ENCODE measurements at regions not wholly inside any gene's neighbourhood (a gene's known extent, or its start where the extent isn't known, plus 50 kb on each side); places are given as distances from the start of the nearest gene placed in this dataset.

DNA sequence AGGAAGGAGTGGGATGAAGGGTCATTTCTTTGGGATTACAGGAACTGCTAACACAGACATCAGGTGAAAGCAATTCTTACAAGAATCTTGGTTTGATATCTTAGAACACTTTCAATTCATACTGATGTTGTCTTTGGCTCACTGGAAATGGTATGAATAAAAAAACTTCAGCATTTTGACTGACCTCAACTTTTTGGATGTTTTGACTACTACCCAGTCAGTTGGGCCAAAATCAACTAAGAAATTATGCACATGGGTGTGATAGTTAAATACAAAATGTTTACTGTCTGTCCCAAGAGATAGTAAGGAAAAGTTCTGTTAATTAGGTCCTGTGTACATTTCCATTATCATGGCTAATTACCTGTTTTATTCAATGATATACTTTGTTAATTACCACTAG is 165.5 kb upstream of the LRIG1 start:
- Histone ChIP-seq H3K27me3 (no peaks in the 10 kb centered on the region), H3K27ac (no peak overlapping the region), H3K9me3 (no peaks in the 10 kb centered on the region), H3K36me3 (no peaks in the 10 kb centered on the region), H3K4me3 (no peak overlapping the region), H3K4me1 (peaks cover 11 to 13% of the 10 kb centered on the region in 2 donors)
- no peak for TF ChIP-seq POLR2A (IDR thresholded peaks at IDR 0.05)
- TF ChIP-seq, protein P1, sequence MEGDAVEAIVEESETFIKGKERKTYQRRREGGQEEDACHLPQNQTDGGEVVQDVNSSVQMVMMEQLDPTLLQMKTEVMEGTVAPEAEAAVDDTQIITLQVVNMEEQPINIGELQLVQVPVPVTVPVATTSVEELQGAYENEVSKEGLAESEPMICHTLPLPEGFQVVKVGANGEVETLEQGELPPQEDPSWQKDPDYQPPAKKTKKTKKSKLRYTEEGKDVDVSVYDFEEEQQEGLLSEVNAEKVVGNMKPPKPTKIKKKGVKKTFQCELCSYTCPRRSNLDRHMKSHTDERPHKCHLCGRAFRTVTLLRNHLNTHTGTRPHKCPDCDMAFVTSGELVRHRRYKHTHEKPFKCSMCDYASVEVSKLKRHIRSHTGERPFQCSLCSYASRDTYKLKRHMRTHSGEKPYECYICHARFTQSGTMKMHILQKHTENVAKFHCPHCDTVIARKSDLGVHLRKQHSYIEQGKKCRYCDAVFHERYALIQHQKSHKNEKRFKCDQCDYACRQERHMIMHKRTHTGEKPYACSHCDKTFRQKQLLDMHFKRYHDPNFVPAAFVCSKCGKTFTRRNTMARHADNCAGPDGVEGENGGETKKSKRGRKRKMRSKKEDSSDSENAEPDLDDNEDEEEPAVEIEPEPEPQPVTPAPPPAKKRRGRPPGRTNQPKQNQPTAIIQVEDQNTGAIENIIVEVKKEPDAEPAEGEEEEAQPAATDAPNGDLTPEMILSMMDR (IDR thresholded peaks at IDR 0.05 in 4 of 5, conservative IDR thresholded peaks at IDR 0.05 in 1 of 5) = no peak
- intact Hi-C loops (cut with DNase I; ENCODE audit: low total_unique reads) = loop anchor here (5.0 kb wide), 2 partner anchors 96 to 259 kb away; no protein-coding TSS in a partner anchor
- ATAC-seq (no peak), DNase-seq (no peak)
- in situ Hi-C loops (cut with MboI; ENCODE audit: low sequenced_read_pairs in 4 of 4) = no loop called here

DNA sequence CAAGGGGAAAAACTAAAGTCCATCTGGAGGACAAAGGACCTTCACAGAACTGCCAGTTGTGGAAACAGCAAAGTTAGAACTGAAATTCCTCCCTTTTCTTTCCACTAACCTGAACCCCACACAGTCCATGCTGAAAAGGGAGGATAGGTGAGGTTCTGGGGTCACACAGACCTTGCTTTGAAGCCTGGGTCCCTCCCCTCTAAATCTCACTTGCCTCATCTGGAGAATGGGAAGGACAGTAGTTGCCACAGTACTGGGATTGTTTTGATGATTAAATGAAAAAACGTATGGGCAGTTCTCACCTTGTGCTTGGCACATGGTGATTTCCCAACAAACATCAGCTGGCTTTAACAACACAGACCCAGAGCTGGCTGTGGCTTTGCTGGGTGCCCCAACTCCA is 166.4 kb upstream of the LRIG1 start:
- TF ChIP-seq POLR2A (IDR thresholded peaks at IDR 0.05) = no peak
- ATAC-seq (no peak), DNase-seq (no peak)
- Histone ChIP-seq H3K9me3 (no peaks in the 10 kb centered on the region), H3K4me1 (peaks cover 11 to 13% of the 10 kb centered on the region in 2 donors), H3K4me3 (no peak overlapping the region), H3K27ac (no peak overlapping the region), H3K36me3 (no peaks in the 10 kb centered on the region), H3K27me3 (no peaks in the 10 kb centered on the region)
- in situ Hi-C loops (cut with MboI; ENCODE audit: low sequenced_read_pairs in 4 of 4) = no loop called here
- intact Hi-C loops (cut with DNase I; ENCODE audit: low total_unique reads) = loop anchor here (5.0 kb wide), 2 partner anchors 95 to 260 kb away; no protein-coding TSS in a partner anchor

DNA sequence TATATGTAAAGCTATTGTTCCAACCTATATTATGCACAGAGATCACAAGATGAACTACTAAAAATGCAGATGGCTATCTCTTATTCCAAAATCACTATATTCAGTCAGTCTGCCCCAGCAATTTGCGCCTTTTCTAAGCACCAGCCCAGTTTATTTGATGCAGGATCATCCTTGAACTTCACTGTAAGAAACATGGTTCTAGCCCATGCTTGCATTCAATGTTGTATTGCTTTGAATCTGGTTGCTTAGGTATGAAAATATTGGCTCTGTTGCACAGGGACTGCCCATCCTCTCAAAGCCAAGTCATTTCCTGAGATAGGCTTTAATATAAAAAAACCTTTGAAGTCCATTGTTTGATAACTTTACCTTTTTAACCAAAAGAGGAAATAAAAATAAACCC is 170.5 kb upstream of the LRIG1 start:
- Histone ChIP-seq H3K27ac (no peak overlapping the region), H3K27me3 (no peaks in the 10 kb centered on the region), H3K4me1 (peaks cover 0 to 5% of the 10 kb centered on the region in 2 donors), H3K36me3 (no peaks in the 10 kb centered on the region), H3K4me3 (no peak overlapping the region), H3K9me3 (no peaks in the 10 kb centered on the region)
- DNase-seq (no peak), ATAC-seq (no peak)
- TF ChIP-seq, protein P1 (IDR thresholded peaks at IDR 0.05 in 4 of 5, conservative IDR thresholded peaks at IDR 0.05 in 1 of 5) = no peak
- TF ChIP-seq POLR2A (IDR thresholded peaks at IDR 0.05) = no peak
- intact Hi-C loops (cut with DNase I; ENCODE audit: low total_unique reads) (no loop called here), in situ Hi-C loops (cut with MboI; ENCODE audit: low sequenced_read_pairs in 4 of 4) (no loop called here)

DNA sequence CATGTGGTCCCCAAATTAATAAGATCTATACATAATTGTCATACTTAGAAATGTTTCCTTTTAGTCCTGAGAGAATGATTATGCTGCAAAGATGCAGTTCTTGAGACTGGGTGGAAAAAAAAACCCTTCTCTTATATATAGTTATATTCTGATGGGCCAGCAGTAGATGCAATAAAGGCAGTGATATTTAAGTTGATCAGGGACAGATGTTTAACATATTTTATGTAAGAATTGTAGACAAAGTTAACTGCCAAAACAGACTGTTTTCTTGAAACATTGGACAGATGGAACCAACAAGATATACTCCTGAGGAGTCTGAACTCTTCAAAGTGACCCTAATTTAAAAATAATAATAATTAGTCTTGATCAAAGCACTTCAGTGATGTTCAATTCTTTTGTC is 172.0 kb upstream of the LRIG1 start:
- intact Hi-C loops (cut with DNase I; ENCODE audit: low total_unique reads) (no loop called here), in situ Hi-C loops (cut with MboI; ENCODE audit: low sequenced_read_pairs in 4 of 4) (no loop called here)
- DNase-seq (no peak), ATAC-seq (no peak)
- H3K4me1 ChIP-seq = peaks cover 0 to 5% of the 10 kb centered on the region in 2 donors
- TF ChIP-seq, protein P1 (IDR thresholded peaks at IDR 0.05 in 4 of 5, conservative IDR thresholded peaks at IDR 0.05 in 1 of 5) = no peak
- TF ChIP-seq POLR2A (IDR thresholded peaks at IDR 0.05) = no peak
- H3K27ac ChIP-seq = no peak overlapping the region
- H3K9me3 ChIP-seq = no peaks in the 10 kb centered on the region
- H3K36me3 ChIP-seq = no peaks in the 10 kb centered on the region
- H3K4me3 ChIP-seq = no peak overlapping the region
- no peaks in the 10 kb centered on the region for H3K27me3 ChIP-seq

DNA sequence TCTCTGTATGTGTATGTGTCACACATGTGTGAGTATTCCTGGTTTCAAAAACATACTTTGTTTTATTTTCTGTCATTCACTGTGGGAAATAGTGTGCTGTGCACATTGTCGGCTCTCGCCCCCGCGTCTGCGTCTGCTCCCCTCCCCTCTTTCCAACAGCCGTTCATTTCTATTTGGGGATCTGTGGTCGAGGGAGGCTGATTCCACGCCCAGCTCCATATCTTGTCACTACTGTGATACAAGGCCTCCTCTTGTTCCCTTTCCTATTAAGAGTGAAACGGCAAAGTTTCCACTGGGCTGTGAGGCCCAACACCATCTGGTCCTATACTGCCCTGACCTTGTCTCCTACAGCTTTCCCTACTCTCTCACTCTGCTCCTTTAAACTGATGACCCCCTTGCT is 172.5 kb upstream of the LRIG1 start:
- H3K27ac ChIP-seq = no peak overlapping the region

More for the DNA sequence above, 172.5 kb upstream of the LRIG1 start:
- H3K9me3 ChIP-seq = no peaks in the 10 kb centered on the region
- peaks cover 0 to 5% of the 10 kb centered on the region in 2 donors for H3K4me1 ChIP-seq
- no peak for TF ChIP-seq POLR2A (IDR thresholded peaks at IDR 0.05)
- TF ChIP-seq, protein P1 (IDR thresholded peaks at IDR 0.05 in 4 of 5, conservative IDR thresholded peaks at IDR 0.05 in 1 of 5) = no peak
- no peak for ATAC-seq
- H3K4me3 ChIP-seq = no peak overlapping the region
- in situ Hi-C loops (cut with MboI; ENCODE audit: low sequenced_read_pairs in 4 of 4) = no loop called here
- H3K27me3 ChIP-seq = no peaks in the 10 kb centered on the region
- H3K36me3 ChIP-seq = no peaks in the 10 kb centered on the region
- intact Hi-C loops (cut with DNase I; ENCODE audit: low total_unique reads) = no loop called here
- DNase-seq = no peak

Measured in gastrocnemius medialis (tissue), 4 donors.